ENCODE measurements at regions not wholly inside any gene's neighbourhood (a gene's known extent, or its start where the extent isn't known, plus 50 kb on each side); places are given as distances from the start of the nearest gene placed in this dataset.

DNA sequence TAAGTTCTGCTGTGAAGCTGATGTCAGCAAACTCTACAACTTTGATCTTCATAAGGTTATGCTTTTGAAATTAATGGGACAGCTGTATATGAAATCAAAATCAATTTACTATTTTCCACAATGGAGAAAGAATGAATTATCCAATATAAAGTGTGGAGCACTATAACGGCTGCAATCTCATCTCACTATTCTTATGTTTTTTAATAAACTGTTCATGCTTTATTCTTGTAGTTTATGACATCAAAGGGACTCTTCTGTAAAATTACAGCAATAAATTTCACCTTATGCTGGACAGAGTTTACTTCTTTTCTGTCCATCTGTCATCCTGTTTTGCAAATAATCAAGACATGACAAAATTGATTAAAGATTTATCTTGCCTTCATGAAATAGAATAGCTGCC, 192.5 kb downstream of the TECRL start:
- TF ChIP-seq, protein P1, sequence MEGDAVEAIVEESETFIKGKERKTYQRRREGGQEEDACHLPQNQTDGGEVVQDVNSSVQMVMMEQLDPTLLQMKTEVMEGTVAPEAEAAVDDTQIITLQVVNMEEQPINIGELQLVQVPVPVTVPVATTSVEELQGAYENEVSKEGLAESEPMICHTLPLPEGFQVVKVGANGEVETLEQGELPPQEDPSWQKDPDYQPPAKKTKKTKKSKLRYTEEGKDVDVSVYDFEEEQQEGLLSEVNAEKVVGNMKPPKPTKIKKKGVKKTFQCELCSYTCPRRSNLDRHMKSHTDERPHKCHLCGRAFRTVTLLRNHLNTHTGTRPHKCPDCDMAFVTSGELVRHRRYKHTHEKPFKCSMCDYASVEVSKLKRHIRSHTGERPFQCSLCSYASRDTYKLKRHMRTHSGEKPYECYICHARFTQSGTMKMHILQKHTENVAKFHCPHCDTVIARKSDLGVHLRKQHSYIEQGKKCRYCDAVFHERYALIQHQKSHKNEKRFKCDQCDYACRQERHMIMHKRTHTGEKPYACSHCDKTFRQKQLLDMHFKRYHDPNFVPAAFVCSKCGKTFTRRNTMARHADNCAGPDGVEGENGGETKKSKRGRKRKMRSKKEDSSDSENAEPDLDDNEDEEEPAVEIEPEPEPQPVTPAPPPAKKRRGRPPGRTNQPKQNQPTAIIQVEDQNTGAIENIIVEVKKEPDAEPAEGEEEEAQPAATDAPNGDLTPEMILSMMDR (IDR thresholded peaks at IDR 0.05; ENCODE audit: low read depth, low read length, missing control alignments), result no peak
- DNase-seq (ENCODE audit: low read depth), result no peak
- in situ Hi-C loops (cut with HindIII; ENCODE audit: low sequenced_read_pairs), result no loop called here
- no peak overlapping the region for H3K4me3 ChIP-seq (ENCODE audit: low read depth, low read length)

DNA sequence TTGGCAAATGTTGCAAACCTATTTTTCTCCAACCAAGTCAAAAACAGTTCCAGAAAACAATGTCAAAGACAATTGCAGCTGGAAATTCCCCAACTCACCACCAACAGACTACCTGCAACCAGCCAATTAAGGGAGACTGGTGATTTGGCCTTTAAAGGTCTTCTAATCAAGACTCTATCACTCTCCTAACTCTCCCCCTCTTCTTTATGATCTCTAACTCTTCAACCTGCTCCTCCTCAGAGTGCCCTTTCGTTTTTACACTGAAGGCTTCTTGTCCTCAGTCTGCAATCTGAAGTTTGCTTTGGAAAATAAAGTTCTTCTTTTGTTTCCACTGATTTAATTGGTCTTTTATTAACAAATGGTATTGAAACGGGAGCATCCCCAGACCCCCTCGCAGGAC, 203.9 kb downstream of the TECRL start:
- no peak for DNase-seq (ENCODE audit: low read depth)
- TF ChIP-seq, protein P1 (IDR thresholded peaks at IDR 0.05; ENCODE audit: low read depth, low read length, missing control alignments), result no peak
- in situ Hi-C loops (cut with HindIII; ENCODE audit: low sequenced_read_pairs), result no loop called here
- H3K4me3 ChIP-seq (ENCODE audit: low read depth, low read length), result no peak overlapping the region

DNA sequence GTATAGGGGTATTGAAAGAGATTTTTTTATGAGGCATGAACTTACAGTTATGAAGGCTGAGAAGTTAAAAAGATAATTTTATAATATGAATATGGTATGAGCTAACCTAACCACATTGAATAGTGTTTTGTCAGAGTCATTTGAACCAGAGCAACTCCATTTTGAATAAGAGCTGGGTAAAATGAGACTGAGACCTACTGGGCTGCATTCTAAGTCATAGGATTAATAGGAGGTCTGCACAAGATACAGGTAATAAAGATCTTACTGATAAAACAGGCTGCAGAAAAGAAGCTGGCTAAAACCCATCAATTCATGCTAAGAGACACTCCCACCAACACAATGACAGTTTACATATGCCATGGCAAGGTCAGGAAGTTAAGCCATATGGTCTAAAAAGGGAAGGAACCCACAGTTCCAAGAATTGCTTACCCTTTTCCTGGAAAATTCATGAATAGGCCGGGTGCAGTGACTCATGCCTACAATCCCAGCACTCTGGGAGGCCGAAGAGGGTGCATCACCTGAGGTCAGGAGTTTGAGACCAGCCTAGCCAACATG, 209.2 kb downstream of the TECRL start:
- DNase-seq (ENCODE audit: low read depth), result no peak
- H3K4me3 ChIP-seq (ENCODE audit: low read depth, low read length), result no peak overlapping the region
- TF ChIP-seq, protein P1 (IDR thresholded peaks at IDR 0.05; ENCODE audit: low read depth, low read length, missing control alignments), result no peak
- in situ Hi-C loops (cut with HindIII; ENCODE audit: low sequenced_read_pairs), result loop anchor here (5.0 kb wide), 1 partner anchor 52 kb away; no protein-coding TSS in a partner anchor

DNA sequence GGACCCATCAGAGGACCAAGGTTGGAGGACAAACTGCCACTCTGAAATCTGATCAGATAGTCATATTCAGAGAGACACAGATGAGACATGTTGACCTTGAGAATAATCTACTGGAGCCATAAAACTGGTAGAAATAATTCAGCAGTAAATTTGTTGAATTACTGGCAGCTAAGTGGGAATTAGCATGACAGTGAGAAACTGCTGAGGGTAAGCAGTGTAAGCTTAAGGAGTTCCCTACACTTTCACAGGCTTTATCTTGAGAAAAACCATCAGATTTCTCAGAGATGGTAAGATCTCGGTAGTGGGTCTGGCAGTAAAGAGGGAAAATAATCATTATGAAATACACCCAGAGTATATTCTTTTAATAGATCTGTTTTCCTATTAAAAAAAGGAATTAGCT, 213.7 kb downstream of the TECRL start:
- in situ Hi-C loops (cut with HindIII; ENCODE audit: low sequenced_read_pairs), result no loop called here
- TF ChIP-seq, protein P1 (IDR thresholded peaks at IDR 0.05; ENCODE audit: low read depth, low read length, missing control alignments), result no peak
- no peak overlapping the region for H3K4me3 ChIP-seq (ENCODE audit: low read depth, low read length)
- no peak for DNase-seq (ENCODE audit: low read depth)

DNA sequence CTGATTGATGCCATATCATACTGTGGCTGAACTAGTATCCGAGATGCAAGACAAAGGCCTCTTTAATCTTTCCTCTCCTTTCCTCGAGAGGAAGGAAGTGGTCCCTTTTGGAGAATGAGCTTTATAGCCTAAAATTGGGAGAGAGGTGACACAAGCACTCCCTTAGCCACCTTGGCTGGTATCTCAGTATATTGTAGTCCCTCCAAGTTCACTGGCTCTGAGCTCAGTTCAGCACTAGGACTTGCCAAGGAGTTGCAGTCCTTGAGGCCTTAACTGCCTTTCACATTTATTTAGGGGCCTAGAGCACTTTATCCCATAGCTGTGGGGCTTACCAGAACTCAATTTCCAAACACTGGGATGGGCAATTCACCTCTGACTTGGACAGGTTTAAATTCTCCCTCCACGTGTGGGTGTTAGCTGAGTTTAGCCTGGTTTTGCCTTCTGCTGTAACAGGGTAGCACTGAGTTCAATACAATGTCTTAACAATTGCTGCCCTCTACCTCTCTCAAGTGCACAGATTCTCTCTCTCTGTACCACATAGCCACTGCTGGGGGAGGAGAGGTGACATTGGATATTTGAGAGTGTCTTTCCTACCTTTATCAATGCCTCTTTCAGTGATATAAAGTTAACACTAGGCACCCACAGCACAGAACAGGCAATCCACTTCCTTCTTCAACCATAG, 216.4 kb downstream of the TECRL start:
- in situ Hi-C loops (cut with HindIII; ENCODE audit: low sequenced_read_pairs), result no loop called here
- no peak overlapping the region for H3K4me3 ChIP-seq (ENCODE audit: low read depth, low read length)
- TF ChIP-seq, protein P1 (IDR thresholded peaks at IDR 0.05; ENCODE audit: low read depth, low read length, missing control alignments), result no peak
- no peak for DNase-seq (ENCODE audit: low read depth)

DNA sequence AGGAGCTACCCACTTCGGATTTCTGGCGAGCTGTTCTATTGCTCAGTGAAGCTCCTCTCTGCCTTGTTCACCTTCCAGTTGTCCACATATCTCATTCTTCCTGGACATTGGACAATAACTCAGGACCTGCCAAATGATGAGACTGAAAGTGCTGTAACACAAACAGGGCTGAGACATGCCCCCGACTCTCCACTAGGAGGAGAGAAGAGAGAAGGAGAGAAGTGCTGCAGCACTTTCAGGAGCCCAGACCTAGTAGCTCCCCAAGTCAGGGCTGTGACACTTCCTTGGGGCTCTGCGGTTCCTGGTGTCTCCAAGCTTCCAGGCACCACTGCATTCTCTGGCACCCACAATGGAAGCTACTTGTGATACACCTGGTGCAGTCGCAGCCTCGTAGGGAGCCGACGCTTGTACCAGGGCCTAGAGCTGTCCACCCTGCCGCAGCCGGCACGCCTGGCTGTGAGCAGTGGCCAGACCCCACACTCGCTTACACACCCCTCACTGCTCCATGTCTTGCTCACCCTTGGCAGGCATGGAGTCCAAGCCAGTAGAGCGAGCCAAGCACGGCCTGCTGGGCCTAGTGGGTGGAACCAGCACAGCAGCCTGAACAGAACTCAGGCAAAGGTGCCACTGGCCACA, 234.9 kb downstream of the TECRL start:
- in situ Hi-C loops (cut with HindIII; ENCODE audit: low sequenced_read_pairs), result loop anchor here (25.0 kb wide), 1 partner anchor 363 kb away; no protein-coding TSS in a partner anchor
- no peak for DNase-seq (ENCODE audit: low read depth)
- TF ChIP-seq, protein P1 (IDR thresholded peaks at IDR 0.05; ENCODE audit: low read depth, low read length, missing control alignments), result no peak
- H3K4me3 ChIP-seq (ENCODE audit: low read depth, low read length), result no peak overlapping the region
